ENCODE measurements at regions not wholly inside any gene's neighbourhood (a gene's known extent, or its start where the extent isn't known, plus 50 kb on each side); places are given as distances from the start of the nearest gene placed in this dataset.
A peak's percentile ranks its signal among the peaks of the same experiment; 100 is the strongest.

- TF ChIP-seq SUZ12 (IDR thresholded peaks at IDR 0.05; ENCODE audit: extremely low read depth, insufficient read depth, insufficient read length) (no peak), YY1 (IDR thresholded peaks at IDR 0.05; ENCODE audit: insufficient read depth, insufficient read length) (no peak), ZNF274 (IDR thresholded peaks at IDR 0.05; ENCODE audit: low read depth, low read length) (no peak)
- H3K9me3 ChIP-seq (ENCODE audit: insufficient read depth, low read length), result no peaks in the 10 kb centered on the region; the same call in 1 of the 2 replicates
- no peak overlapping the region for H3K4me3 ChIP-seq (ENCODE audit: insufficient read length, low read depth)
- no peak overlapping the region for H3K9ac ChIP-seq (ENCODE audit: insufficient read length, low read depth)
- no peaks in the 10 kb centered on the region for H3K27me3 ChIP-seq (ENCODE audit: insufficient read depth, insufficient read length)
- no peaks in the 10 kb centered on the region for H3K4me1 ChIP-seq (ENCODE audit: insufficient read depth, insufficient read length)
- DNase-seq (ENCODE audit: low read depth, low spot score), result no peak
- H3K36me3 ChIP-seq (ENCODE audit: insufficient read depth, insufficient read length, low read length), result no peaks in the 10 kb centered on the region
These were observed 288.8 kb downstream of the KIF2B start for GRCh38 chr17:54111576-54111975.

GRCh38 chr17:54117452-54117851 lies 294.7 kb downstream of the KIF2B start:
- no peaks in the 10 kb centered on the region for H3K4me1 ChIP-seq (ENCODE audit: insufficient read depth, insufficient read length)
- H3K36me3 ChIP-seq (ENCODE audit: insufficient read depth, insufficient read length, low read length), result no peaks in the 10 kb centered on the region
- H3K9ac ChIP-seq (ENCODE audit: insufficient read length, low read depth), result no peak overlapping the region
- TF ChIP-seq ZNF274 (IDR thresholded peaks at IDR 0.05; ENCODE audit: low read depth, low read length) (no peak), SUZ12 (IDR thresholded peaks at IDR 0.05; ENCODE audit: extremely low read depth, insufficient read depth, insufficient read length) (no peak), YY1 (IDR thresholded peaks at IDR 0.05; ENCODE audit: insufficient read depth, insufficient read length) (no peak)
- no peak for DNase-seq (ENCODE audit: low read depth, low spot score)
- H3K9me3 ChIP-seq (ENCODE audit: insufficient read depth, low read length), result no peaks in the 10 kb centered on the region
- H3K4me3 ChIP-seq (ENCODE audit: insufficient read length, low read depth), result no peak overlapping the region
- no peaks in the 10 kb centered on the region for H3K27me3 ChIP-seq (ENCODE audit: insufficient read depth, insufficient read length)

- Histone ChIP-seq H3K36me3 (ENCODE audit: insufficient read depth, insufficient read length, low read length) (no peaks in the 10 kb centered on the region), H3K27me3 (ENCODE audit: insufficient read depth, insufficient read length) (no peaks in the 10 kb centered on the region), H3K4me1 (ENCODE audit: insufficient read depth, insufficient read length) (no peaks in the 10 kb centered on the region), H3K4me3 (ENCODE audit: insufficient read length, low read depth) (no peak overlapping the region), H3K9ac (ENCODE audit: insufficient read length, low read depth) (no peak overlapping the region), H3K9me3 (ENCODE audit: insufficient read depth, low read length) (peaks cover 8% of the 10 kb centered on the region; the same call in 1 of the 2 replicates)
- TF ChIP-seq ZNF274 (IDR thresholded peaks at IDR 0.05; ENCODE audit: low read depth, low read length) (no peak), SUZ12 (IDR thresholded peaks at IDR 0.05; ENCODE audit: extremely low read depth, insufficient read depth, insufficient read length) (no peak), YY1 (IDR thresholded peaks at IDR 0.05; ENCODE audit: insufficient read depth, insufficient read length) (no peak)
- no peak for DNase-seq (ENCODE audit: low read depth, low spot score)
These were observed 301.7 kb downstream of the KIF2B start for GRCh38 chr17:54124456-54124855.

- no peaks in the 10 kb centered on the region for H3K9me3 ChIP-seq (ENCODE audit: insufficient read depth, low read length)
- H3K4me1 ChIP-seq (ENCODE audit: insufficient read depth, insufficient read length), result no peaks in the 10 kb centered on the region
- H3K9ac ChIP-seq (ENCODE audit: insufficient read length, low read depth), result no peak overlapping the region
- H3K27me3 ChIP-seq (ENCODE audit: insufficient read depth, insufficient read length), result no peaks in the 10 kb centered on the region
- no peak overlapping the region for H3K4me3 ChIP-seq (ENCODE audit: insufficient read length, low read depth)
- no peak for TF ChIP-seq YY1 (IDR thresholded peaks at IDR 0.05; ENCODE audit: insufficient read depth, insufficient read length)
- no peak for TF ChIP-seq SUZ12 (IDR thresholded peaks at IDR 0.05; ENCODE audit: extremely low read depth, insufficient read depth, insufficient read length)
- no peak for TF ChIP-seq ZNF274 (IDR thresholded peaks at IDR 0.05; ENCODE audit: low read depth, low read length)
- DNase-seq (ENCODE audit: low read depth, low spot score), result no peak
- no peaks in the 10 kb centered on the region for H3K36me3 ChIP-seq (ENCODE audit: insufficient read depth, insufficient read length, low read length)
These were observed 330.7 kb downstream of the KIF2B start for GRCh38 chr17:54153423-54153822.

GRCh38 chr17:54157542-54157941 lies 334.8 kb downstream of the KIF2B start:
- no peaks in the 10 kb centered on the region for H3K36me3 ChIP-seq (ENCODE audit: insufficient read depth, insufficient read length, low read length)
- H3K27me3 ChIP-seq (ENCODE audit: insufficient read depth, insufficient read length), result no peaks in the 10 kb centered on the region
- DNase-seq (ENCODE audit: low read depth, low spot score), result no peak
- no peaks in the 10 kb centered on the region for H3K9me3 ChIP-seq (ENCODE audit: insufficient read depth, low read length)
- TF ChIP-seq ZNF274 (IDR thresholded peaks at IDR 0.05; ENCODE audit: low read depth, low read length) (no peak), YY1 (IDR thresholded peaks at IDR 0.05; ENCODE audit: insufficient read depth, insufficient read length) (no peak)
- no peak overlapping the region for H3K4me3 ChIP-seq (ENCODE audit: insufficient read length, low read depth)
- no peaks in the 10 kb centered on the region for H3K4me1 ChIP-seq (ENCODE audit: insufficient read depth, insufficient read length)
- H3K9ac ChIP-seq (ENCODE audit: insufficient read length, low read depth), result no peak overlapping the region

- Histone ChIP-seq H3K9me3 (ENCODE audit: insufficient read depth, low read length) (no peaks in the 10 kb centered on the region), H3K4me3 (ENCODE audit: insufficient read length, low read depth) (no peak overlapping the region), H3K27me3 (ENCODE audit: insufficient read depth, insufficient read length) (no peaks in the 10 kb centered on the region), H3K4me1 (ENCODE audit: insufficient read depth, insufficient read length) (no peaks in the 10 kb centered on the region), H3K9ac (ENCODE audit: insufficient read length, low read depth) (no peak overlapping the region), H3K36me3 (ENCODE audit: insufficient read depth, insufficient read length, low read length) (no peaks in the 10 kb centered on the region)
- TF ChIP-seq ZNF274 (IDR thresholded peaks at IDR 0.05; ENCODE audit: low read depth, low read length) (no peak), SUZ12 (IDR thresholded peaks at IDR 0.05; ENCODE audit: extremely low read depth, insufficient read depth, insufficient read length) (no peak), YY1 (IDR thresholded peaks at IDR 0.05; ENCODE audit: insufficient read depth, insufficient read length) (no peak)
- peak; percentile 27 for DNase-seq (ENCODE audit: low read depth, low spot score)
These were observed 349.6 kb downstream of the KIF2B start for GRCh38 chr17:54172096-54172984.

- TF ChIP-seq ZNF274 (IDR thresholded peaks at IDR 0.05; ENCODE audit: low read depth, low read length) (no peak), SUZ12 (IDR thresholded peaks at IDR 0.05; ENCODE audit: extremely low read depth, insufficient read depth, insufficient read length) (no peak), YY1 (IDR thresholded peaks at IDR 0.05; ENCODE audit: insufficient read depth, insufficient read length) (no peak)
- no peak for DNase-seq (ENCODE audit: low read depth, low spot score)
- H3K9me3 ChIP-seq (ENCODE audit: insufficient read depth, low read length), result no peaks in the 10 kb centered on the region
- no peaks in the 10 kb centered on the region for H3K4me1 ChIP-seq (ENCODE audit: insufficient read depth, insufficient read length)
- no peaks in the 10 kb centered on the region for H3K27me3 ChIP-seq (ENCODE audit: insufficient read depth, insufficient read length)
- no peaks in the 10 kb centered on the region for H3K36me3 ChIP-seq (ENCODE audit: insufficient read depth, insufficient read length, low read length)
- no peak overlapping the region for H3K9ac ChIP-seq (ENCODE audit: insufficient read length, low read depth)
- no peak overlapping the region for H3K4me3 ChIP-seq (ENCODE audit: insufficient read length, low read depth)
These were observed 350.2 kb downstream of the KIF2B start for GRCh38 chr17:54172985-54173316.
